RPMI7951 (cell line): ENCODE measurements at regions not wholly inside any gene's neighbourhood (a gene's known extent, or its start where the extent isn't known, plus 50 kb on each side); places are given as distances from the start of the nearest gene placed in this dataset.

Experiments
- DNase-seq: peaks from one replicate; pipeline ENCODE4 v3.0.0-alpha.2; 2012; ENCODE audit warnings: low read depth

GRCh38 chr18:53649621-53650020 is 574.8 kb downstream of the MBD2 start:
- no peak for DNase-seq

- DNase-seq, result no peak
Measured at GRCh38 chr18:53644799-53645471, 579.5 kb downstream of the MBD2 start.

- DNase-seq, result no peak
Measured at GRCh38 chr18:53639687-53640086, 584.8 kb downstream of the MBD2 start.

- no peak for DNase-seq
Measured at GRCh38 chr18:53629337-53629736, 595.1 kb downstream of the MBD2 start.

- no peak for DNase-seq
Measured at GRCh38 chr18:53625997-53626599, 598.4 kb downstream of the MBD2 start.

- DNase-seq, result no peak
Measured at GRCh38 chr18:53610957-53611356, 613.5 kb downstream of the MBD2 start.

- DNase-seq, result no peak
Measured at GRCh38 chr18:53606792-53607191, 617.7 kb downstream of the MBD2 start.

GRCh38 chr18:53605198-53605597 is 619.3 kb downstream of the MBD2 start:
- DNase-seq, result no peak

GRCh38 chr18:53603276-53603675 is 621.2 kb downstream of the MBD2 start:
- DNase-seq, result no peak

GRCh38 chr18:53601344-53601743 is 623.1 kb downstream of the MBD2 start:
- DNase-seq, result no peak

- DNase-seq, result no peak
Measured at GRCh38 chr18:53586923-53587322, 637.5 kb downstream of the MBD2 start.
